ENCODE measurements at regions not wholly inside any gene's neighbourhood (a gene's known extent, or its start where the extent isn't known, plus 50 kb on each side); places are given as distances from the start of the nearest gene placed in this dataset.

DNA sequence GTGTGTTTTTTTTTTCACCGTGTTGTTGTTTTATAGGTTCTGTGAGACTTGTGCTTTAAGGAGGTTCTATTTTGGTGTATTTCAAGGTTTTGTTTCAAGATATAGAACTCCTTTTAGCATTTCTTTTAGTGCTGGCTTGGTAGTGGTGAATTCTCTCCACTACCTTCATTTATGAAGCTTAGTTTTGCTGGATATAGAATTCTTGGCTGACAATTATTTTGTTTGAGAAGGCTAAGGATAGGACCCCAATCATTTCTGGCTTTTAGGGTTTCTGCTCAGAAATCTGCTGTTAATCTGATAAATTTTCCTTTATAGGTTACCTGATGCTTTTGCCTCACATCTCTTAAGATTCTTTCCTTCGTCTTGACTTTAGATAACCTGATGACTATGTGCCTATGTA is 66.8 kb downstream of the MSTN start:
- TF ChIP-seq TEAD4 (IDR thresholded peaks at IDR 0.05; ENCODE audit: borderline replicate concordance, insufficient read depth), result no peak
- no peak for TF ChIP-seq POLR2AphosphoS5 (IDR thresholded peaks at IDR 0.05; ENCODE audit: low read depth, low read length)
- TF ChIP-seq, protein P1, sequence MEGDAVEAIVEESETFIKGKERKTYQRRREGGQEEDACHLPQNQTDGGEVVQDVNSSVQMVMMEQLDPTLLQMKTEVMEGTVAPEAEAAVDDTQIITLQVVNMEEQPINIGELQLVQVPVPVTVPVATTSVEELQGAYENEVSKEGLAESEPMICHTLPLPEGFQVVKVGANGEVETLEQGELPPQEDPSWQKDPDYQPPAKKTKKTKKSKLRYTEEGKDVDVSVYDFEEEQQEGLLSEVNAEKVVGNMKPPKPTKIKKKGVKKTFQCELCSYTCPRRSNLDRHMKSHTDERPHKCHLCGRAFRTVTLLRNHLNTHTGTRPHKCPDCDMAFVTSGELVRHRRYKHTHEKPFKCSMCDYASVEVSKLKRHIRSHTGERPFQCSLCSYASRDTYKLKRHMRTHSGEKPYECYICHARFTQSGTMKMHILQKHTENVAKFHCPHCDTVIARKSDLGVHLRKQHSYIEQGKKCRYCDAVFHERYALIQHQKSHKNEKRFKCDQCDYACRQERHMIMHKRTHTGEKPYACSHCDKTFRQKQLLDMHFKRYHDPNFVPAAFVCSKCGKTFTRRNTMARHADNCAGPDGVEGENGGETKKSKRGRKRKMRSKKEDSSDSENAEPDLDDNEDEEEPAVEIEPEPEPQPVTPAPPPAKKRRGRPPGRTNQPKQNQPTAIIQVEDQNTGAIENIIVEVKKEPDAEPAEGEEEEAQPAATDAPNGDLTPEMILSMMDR (IDR thresholded peaks at IDR 0.05), result no peak
- TF ChIP-seq EZH2phosphoT487 (IDR thresholded peaks at IDR 0.05; ENCODE audit: borderline replicate concordance, low read depth), result no peak
- TF ChIP-seq, protein P2, sequence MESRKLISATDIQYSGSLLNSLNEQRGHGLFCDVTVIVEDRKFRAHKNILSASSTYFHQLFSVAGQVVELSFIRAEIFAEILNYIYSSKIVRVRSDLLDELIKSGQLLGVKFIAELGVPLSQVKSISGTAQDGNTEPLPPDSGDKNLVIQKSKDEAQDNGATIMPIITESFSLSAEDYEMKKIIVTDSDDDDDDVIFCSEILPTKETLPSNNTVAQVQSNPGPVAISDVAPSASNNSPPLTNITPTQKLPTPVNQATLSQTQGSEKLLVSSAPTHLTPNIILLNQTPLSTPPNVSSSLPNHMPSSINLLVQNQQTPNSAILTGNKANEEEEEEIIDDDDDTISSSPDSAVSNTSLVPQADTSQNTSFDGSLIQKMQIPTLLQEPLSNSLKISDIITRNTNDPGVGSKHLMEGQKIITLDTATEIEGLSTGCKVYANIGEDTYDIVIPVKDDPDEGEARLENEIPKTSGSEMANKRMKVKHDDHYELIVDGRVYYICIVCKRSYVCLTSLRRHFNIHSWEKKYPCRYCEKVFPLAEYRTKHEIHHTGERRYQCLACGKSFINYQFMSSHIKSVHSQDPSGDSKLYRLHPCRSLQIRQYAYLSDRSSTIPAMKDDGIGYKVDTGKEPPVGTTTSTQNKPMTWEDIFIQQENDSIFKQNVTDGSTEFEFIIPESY (IDR thresholded peaks at IDR 0.05; ENCODE audit: borderline replicate concordance, low read depth), result no peak
- TF ChIP-seq TCF12 (IDR thresholded peaks at IDR 0.05), result no peak
- TF ChIP-seq NFIC (IDR thresholded peaks at IDR 0.05; ENCODE audit: borderline replicate concordance), result no peak
- TF ChIP-seq YY1 (IDR thresholded peaks at IDR 0.05; ENCODE audit: low read depth), result no peak
- TF ChIP-seq, protein P3, sequence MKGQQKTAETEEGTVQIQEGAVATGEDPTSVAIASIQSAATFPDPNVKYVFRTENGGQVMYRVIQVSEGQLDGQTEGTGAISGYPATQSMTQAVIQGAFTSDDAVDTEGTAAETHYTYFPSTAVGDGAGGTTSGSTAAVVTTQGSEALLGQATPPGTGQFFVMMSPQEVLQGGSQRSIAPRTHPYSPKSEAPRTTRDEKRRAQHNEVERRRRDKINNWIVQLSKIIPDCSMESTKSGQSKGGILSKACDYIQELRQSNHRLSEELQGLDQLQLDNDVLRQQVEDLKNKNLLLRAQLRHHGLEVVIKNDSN (IDR thresholded peaks at IDR 0.05; ENCODE audit: borderline replicate concordance, low read depth), result no peak
- TF ChIP-seq, protein P4, sequence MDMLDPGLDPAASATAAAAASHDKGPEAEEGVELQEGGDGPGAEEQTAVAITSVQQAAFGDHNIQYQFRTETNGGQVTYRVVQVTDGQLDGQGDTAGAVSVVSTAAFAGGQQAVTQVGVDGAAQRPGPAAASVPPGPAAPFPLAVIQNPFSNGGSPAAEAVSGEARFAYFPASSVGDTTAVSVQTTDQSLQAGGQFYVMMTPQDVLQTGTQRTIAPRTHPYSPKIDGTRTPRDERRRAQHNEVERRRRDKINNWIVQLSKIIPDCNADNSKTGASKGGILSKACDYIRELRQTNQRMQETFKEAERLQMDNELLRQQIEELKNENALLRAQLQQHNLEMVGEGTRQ (IDR thresholded peaks at IDR 0.05; ENCODE audit: borderline replicate concordance, low read depth, low read length), result no peak
- no peak for TF ChIP-seq TAF1 (IDR thresholded peaks at IDR 0.05; ENCODE audit: borderline replicate concordance, low read depth, low read length)
